Middle frontal gyrus (tissue), 1 donor: ENCODE measurements at regions not wholly inside any gene's neighbourhood (a gene's known extent, or its start where the extent isn't known, plus 50 kb on each side); places are given as distances from the start of the nearest gene placed in this dataset.

Source experiments
- DNase-seq: peaks from one replicate; pipeline ENCODE4 v3.0.0-alpha.2; 2015; ENCODE audit warnings: low spot score; ENCODE audit errors: extremely low spot score

DNA sequence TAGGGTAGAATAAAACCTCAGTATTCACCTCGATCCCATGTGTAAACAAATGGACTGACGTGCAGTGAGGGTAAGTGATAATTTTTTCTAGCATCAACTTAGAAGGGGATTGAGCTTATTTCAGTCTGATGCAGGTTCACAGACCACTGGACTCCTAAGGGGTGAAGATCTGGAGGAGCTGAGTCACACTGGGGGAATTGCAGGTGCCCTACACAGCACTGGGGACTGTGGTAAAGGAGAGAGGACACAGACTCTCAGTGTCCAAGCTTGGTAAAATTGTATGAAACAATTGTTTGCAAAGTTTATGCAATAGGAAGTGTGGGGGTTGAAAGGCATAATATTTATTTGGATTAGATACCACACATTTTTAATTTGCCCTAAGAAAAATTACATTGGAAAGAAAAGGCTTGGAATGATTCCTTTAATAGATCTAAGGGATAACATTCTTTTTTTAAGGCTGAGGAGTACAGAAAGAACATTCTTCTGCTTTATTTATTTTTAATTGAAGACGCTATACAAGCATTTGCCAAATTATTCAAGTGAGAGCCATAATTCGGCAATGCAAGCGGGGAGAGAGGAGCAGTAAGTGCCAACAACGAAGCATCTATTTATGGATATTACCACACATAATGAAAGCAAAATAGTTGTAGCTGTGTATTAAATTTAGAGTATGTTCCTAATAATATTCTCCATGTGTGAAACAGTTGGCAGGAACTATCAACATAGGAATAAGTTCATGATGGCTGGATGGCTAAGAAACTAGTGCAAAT lies 766.9 kb upstream of the ADAMTS16 start:
- no peak for DNase-seq

DNA sequence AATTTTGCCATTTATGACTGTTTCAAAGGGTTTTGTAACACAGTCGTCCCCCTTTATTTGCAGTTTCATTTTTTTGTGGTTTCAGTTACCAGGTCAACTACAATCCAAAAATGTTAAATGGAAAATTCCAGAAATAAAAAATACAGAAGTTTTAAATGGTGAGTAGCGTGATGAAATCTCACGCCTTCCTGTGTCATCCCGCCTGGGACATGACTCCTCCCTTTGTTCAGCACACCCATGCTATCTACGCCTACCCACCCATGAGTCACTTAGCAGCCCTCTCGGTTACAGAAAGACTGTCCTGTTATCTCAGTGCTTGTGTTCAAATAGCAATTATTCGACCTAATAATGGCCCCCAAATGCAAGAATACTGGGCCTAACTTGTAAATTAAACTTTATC lies 765.3 kb upstream of the ADAMTS16 start:
- DNase-seq, result no peak

DNA sequence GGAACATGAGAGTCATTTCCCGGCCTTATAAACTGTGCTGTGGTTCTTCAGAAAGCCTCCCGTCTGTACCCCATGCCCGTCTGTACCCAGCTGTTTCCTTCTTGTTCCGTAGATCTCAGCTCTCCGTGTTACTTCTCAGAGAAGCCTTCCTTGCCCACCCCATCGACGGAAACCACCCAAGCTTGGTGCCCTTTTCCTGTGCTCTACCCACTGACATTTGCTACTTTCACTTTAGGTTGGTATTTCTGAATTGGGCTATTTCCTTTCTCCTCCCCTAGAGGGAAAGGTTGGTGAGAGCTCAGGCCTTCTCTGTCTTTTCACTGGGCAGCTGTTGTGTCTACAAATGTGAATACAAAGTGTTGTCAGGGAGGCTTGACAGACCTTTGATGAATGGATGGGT lies 764.5 kb upstream of the ADAMTS16 start:
- no peak for DNase-seq

DNA sequence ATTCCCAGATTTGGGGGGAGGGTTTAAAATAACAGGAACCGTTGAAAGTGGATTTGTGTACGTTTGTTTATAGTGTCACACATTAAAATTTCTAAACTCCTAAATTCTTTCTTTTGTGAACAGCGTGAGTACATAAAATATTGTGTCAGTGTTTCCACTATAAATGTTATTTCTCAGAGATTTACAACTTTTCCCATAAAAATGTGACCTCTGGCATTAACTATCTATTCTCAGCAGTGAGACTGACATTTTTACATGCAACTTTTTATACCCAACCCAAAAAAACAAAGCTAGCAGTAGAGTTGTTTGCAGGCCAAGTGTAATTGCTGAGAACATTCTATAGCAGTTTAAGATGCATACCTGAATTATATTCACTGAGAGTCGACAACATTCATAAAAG lies 757.0 kb upstream of the ADAMTS16 start:
- no peak for DNase-seq

GRCh38 chr5:4383518-4384198 lies 756.5 kb upstream of the ADAMTS16 start:
- DNase-seq, result no peak

DNA sequence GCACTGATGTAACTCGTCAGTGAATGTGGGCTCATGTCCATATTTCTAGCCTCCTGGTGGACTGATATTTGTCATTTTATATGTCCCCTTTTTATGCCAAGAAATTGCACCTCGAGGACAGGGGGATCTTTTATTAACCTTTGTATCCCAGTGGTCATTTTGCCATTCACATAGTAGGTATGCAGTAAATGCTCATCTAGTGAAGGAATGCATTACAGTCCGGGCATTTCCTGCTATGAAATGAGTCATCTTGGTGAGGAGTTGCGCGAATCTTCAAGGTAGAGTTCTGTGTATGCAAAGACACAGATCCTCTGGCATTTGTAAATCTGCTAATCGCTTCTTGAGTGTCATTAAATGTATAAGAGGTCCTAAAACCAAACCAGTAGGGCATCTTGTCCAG lies 755.5 kb upstream of the ADAMTS16 start:
- DNase-seq, result no peak

- DNase-seq, result no peak
These were observed 754.0 kb upstream of the ADAMTS16 start for GRCh38 chr5:4386152-4386551.

GRCh38 chr5:4387290-4387689 lies 752.8 kb upstream of the ADAMTS16 start:
- no peak for DNase-seq

- DNase-seq, result no peak
These were observed 744.4 kb upstream of the ADAMTS16 start for GRCh38 chr5:4395752-4396151.

- no peak for DNase-seq
These were observed 734.4 kb upstream of the ADAMTS16 start for GRCh38 chr5:4405614-4406219.

DNA sequence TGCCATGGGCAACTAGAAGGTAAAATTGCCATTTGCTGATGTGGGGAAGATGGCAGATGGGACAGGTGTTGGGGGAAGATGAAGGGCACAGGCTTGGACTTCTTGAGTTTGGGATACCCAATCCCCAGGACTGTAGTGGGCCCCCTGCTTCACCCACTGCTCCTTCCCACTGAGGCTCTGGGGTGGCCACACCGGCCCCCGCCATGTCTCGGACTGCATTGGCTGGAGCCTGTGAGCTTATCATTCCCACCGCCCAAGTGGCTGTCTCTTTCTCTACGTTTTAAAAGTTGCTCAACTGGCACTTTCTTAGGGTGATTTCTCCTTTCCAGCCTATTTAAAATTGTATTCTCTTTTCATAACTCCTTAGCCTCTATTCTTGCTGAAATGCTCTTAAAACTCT lies 730.0 kb upstream of the ADAMTS16 start:
- no peak for DNase-seq

- no peak for DNase-seq
These were observed 728.5 kb upstream of the ADAMTS16 start for GRCh38 chr5:4411664-4412063.

- DNase-seq, result no peak
These were observed 726.1 kb upstream of the ADAMTS16 start for GRCh38 chr5:4413996-4414395.

DNA sequence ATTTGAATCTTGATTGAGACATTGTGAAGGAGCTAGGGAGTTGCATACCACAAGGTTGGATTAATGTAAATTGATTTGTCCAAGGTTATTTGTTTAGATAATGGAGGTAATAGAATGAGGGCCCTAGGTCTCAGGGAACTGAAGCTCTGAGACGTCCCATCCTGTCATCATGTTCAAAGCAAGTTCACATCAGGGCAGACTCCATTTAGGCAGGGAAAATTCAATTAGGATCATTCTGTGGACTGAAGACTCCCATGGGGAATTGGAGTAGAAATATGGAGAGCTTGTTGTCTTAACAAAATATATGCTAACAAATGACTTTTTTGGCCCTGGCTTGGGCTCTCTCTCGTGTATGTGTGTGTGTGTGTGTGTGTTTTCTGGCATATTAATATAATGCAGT lies 722.0 kb upstream of the ADAMTS16 start:
- no peak for DNase-seq

GRCh38 chr5:4419281-4419680 lies 720.8 kb upstream of the ADAMTS16 start:
- no peak for DNase-seq

DNA sequence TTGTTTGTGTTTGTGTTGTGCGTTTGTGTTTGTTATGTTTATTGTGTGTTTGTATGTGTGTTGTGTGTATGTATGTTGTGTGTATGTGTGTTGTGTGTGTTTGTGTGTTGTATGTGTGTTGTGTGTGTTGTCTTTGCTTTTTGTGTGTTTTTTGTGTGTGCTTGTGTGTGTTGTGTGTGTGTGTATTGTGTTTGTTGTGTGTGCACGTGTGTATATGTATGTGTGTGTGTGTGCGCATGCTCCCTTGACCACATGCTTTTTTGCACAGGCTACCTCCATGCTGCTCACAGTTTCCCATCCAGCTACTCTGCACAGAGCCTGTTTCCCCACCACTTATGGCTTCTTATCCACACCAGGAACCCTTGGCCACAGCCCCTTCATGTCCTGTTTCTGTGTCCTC lies 720.0 kb upstream of the ADAMTS16 start:
- no peak for DNase-seq

DNA sequence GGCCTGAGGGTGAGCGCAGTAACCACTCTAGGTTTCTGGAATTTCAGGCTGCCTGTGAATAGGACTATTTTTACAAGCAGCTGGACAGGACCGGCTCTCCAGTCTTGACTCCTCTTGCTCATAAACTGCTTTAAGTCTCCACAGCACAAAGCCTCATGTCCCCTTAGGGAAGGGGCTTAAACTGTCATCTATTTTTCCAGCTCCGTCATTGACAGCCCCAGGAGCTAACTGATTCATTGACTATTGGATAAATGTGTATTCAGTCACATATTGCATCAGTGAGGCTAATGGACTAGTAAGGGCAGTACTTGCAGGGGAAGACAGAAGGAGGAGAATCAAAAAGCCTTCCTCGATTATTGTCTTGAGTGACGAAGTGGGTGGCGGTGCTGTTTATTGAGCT lies 719.4 kb upstream of the ADAMTS16 start:
- DNase-seq, result no peak

DNA sequence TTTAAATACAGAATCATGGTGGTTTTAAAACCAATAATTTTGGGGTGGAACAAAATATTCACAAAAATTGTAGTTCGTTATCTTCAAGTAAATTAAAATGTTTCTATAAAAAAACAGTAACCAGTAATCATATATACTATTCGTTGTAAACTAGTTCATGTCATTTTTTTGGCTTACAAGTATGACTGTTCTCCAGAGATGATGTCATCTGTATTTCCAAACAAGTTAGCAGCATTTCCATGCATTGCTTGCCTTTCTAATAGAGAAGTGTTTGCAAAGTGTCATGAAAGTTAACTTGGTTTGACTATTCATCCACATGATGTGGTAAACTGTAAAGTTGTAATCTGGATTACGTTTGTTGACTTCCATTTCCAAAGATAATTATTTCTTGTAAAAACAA lies 717.9 kb upstream of the ADAMTS16 start:
- no peak for DNase-seq

- DNase-seq, result no peak
These were observed 715.2 kb upstream of the ADAMTS16 start for GRCh38 chr5:4424895-4425294.

GRCh38 chr5:4440536-4440935 lies 699.6 kb upstream of the ADAMTS16 start:
- DNase-seq, result no peak

DNA sequence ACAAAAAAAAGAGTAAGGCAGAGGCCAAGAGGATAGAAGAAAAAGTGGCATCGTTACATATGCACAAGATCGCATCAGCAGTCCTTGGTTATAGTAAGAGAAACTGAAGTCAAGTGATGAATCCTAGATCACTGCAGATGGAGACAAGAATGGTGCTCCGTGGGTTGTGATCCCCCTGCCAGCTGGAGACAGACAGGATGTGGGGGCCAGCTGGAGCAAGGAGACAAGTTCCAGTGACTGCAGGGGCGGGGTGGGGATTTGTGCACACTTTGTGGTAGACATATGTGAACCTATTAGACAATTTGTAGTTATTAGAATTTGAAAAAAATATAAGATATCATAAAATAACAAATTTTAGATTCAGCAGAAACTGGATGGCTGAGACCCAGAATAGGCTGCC lies 697.9 kb upstream of the ADAMTS16 start:
- no peak for DNase-seq

DNA sequence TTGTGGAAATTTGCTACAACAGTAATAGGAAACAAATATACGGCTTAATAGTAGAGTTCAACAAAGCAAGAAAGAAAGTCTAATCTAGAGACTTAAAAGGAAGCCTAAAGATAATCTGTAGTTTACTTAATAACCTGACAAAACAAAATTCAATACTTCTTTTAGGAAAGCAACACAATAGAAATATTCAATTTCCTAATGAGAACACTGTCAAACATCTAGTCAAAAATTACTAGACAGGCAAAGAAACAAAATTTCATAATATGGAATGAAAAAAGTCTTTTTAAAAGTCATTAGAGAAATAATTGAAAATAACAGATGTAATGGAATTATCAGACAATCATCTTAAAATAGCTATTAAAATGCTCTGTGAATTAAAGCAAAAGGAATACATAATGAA lies 692.5 kb upstream of the ADAMTS16 start:
- no peak for DNase-seq

DNA sequence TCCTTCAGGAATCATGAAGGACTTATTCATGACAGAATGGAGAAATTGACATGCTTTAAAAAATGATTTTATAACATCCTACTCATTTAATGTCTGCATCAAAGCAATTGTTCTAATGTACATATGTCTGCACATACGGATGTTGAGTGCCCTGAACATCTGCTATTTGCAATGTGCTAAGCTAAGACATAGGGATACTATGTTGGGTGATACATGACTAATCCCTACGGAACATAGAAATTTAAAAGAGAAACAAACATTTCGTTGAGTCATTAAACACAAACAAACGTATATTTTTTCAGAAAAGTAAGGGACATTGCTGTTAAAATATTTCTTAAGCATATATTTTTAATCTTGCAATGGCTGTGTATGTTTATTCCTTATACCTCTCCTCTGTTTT lies 686.5 kb upstream of the ADAMTS16 start:
- DNase-seq, result no peak
